Gastroesophageal sphincter (tissue), 4 donors: ENCODE measurements at regions not wholly inside any gene's neighbourhood (a gene's known extent, or its start where the extent isn't known, plus 50 kb on each side); places are given as distances from the start of the nearest gene placed in this dataset.

Experiments used
- ATAC-seq: fragments of 150-250 bp; one replicate; pipeline ENCODE4 v1.9.1; 2016; ENCODE audit warnings: mild to moderate bottlenecking, moderate library complexity
- H3K27ac ChIP-seq, 4 donors: fragments of 200-600 bp; sonication (generic) in 3 of 4; 1 replicate in 3 of 4; 2 replicates in 1 of 4; pipeline ENCODE4 v1.5.1; 2016 to 2019
- H3K27me3 ChIP-seq: fragments of 200-600 bp; sonication (generic); one replicate; pipeline ENCODE4 v1.5.1; 2019
- H3K36me3 ChIP-seq, 2 donors: fragments of 200-600 bp; sonication (generic); one replicate each; pipeline ENCODE4 v1.5.1; 2019; ENCODE audit warnings: control low read depth in 1 of 2
- H3K4me1 ChIP-seq, 3 donors: fragments of 200-600 bp; sonication (generic); 1 replicate in 2 of 3; 2 replicates in 1 of 3; pipeline ENCODE4 v1.5.1; 2016 to 2019; ENCODE audit warnings: control low read depth in 2 of 3
- H3K4me3 ChIP-seq, 2 donors: fragments of 200-600 bp; sonication (generic); one replicate each; pipeline ENCODE4 v1.5.1; 2019; ENCODE audit warnings: mild to moderate bottlenecking in 1 of 2, moderate library complexity in 1 of 2
- H3K9me3 ChIP-seq, 3 donors: fragments of 200-600 bp; sonication (generic); one replicate each; pipeline ENCODE4 v1.5.1; 2017 to 2019; ENCODE audit warnings: control low read depth in 2 of 3
- CTCF ChIP-seq, 4 experiments: fragments of 200-600 bp in 2 of 4; fragments of 450-650 bp in 2 of 4; sonication (generic) in 1 of 4; IDR thresholded peaks; one replicate each; pipeline ENCODE4 v1.5.1; 2017 to 2019; ENCODE audit warnings: antibody characterized with exemption in 4 of 4, mild to moderate bottlenecking in 2 of 4, moderate library complexity in 2 of 4
- EP300 ChIP-seq: sonication (generic); formaldehyde crosslinking; IDR thresholded peaks from one replicate; pipeline ENCODE4 v1.6.1; 2017; ENCODE audit warnings: antibody characterized with exemption, mild to moderate bottlenecking
- POLR2A ChIP-seq, 2 donors: fragments of 450-650 bp; IDR thresholded peaks; one replicate each; pipeline ENCODE4 v1.6.1; 2017; ENCODE audit warnings: antibody characterized with exemption in 2 of 2, mild to moderate bottlenecking in 2 of 2, moderate library complexity in 1 of 2
- POLR2AphosphoS5 ChIP-seq: sonication (generic); formaldehyde crosslinking; IDR thresholded peaks from one replicate; pipeline ENCODE4 v1.6.1; 2017; ENCODE audit warnings: antibody characterized with exemption
- WGBS, 2 donors: methylation state at CpG; one replicate each; pipeline ENCODE4 v1.1.5; 2018; ENCODE audit warnings: low coverage in 1 of 2; 5-methylcytosine and 5-hydroxymethylcytosine counted together

DNA sequence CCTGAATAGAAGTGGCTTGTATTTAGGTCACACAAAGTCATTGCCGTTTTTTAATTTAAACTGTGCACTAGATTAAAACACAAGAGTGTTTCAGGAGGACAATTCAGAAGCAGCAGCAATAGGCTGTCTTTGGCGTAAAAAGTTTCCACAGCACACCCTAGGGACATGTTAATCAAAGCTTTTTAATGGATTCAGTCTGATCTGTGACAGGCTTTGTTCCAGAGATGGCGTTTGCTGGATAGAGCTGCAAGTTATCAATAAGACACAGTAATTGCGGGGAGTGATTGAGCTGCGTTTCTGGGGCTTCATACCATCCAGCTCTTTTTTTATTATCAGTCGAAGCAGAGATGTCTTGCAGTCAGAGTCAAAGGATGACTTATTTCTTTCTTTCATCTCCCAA is 300.3 kb downstream of the ZNF608 start:
- no peak for ATAC-seq
- WGBS, 2 donors, result 53 to 64% methylated on average over 6 of the region's 6 CpGs

DNA sequence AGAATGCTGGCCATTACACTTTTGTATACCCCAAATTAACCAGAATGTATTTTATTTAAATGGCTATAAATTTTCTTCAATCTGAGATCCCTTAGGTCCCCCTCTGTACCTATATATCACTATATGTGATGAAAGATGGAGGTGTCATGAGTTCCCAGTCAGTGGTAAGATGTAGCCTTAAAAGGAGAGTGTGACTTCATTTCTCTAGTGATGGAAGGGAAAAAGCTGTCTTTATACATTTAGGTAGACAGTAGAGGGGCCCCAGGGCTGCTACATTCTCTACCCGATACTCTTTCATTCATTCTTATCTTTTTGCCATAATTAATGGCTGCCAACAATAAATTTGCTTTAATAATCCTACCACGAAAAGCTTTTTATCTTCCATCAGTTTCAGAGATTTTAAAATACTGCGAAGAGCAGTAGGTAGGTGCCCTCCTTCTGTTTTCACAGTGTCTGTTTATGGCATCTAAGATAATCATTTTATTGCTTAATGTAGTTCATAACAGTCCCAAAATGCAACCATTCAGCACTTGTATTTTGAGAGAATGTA is 301.3 kb downstream of the ZNF608 start:
- 94% methylated on average over 3 of the region's 3 CpGs for WGBS, 2 donors
- no peak for ATAC-seq
- H3K9me3 ChIP-seq, result no peaks in the 10 kb centered on the region
- H3K27me3 ChIP-seq, result no peaks in the 10 kb centered on the region
- no peak overlapping the region for H3K4me3 ChIP-seq
- no peaks in the 10 kb centered on the region for H3K4me1 ChIP-seq
- TF ChIP-seq CTCF (IDR thresholded peaks at IDR 0.05) (no peak), EP300 (no peak), POLR2A (IDR thresholded peaks at IDR 0.05) (no peak), POLR2AphosphoS5 (no peak)
- no peak overlapping the region for H3K27ac ChIP-seq
- no peaks in the 10 kb centered on the region for H3K36me3 ChIP-seq

More for the DNA sequence above, 300.3 kb downstream of the ZNF608 start:
- Histone ChIP-seq H3K4me3 (no peak overlapping the region), H3K27ac (no peak overlapping the region), H3K27me3 (no peaks in the 10 kb centered on the region), H3K9me3 (no peaks in the 10 kb centered on the region), H3K4me1 (no peaks in the 10 kb centered on the region), H3K36me3 (no peaks in the 10 kb centered on the region)
- TF ChIP-seq POLR2AphosphoS5 (no peak), CTCF (IDR thresholded peaks at IDR 0.05) (no peak), EP300 (no peak), POLR2A (IDR thresholded peaks at IDR 0.05) (no peak)

DNA sequence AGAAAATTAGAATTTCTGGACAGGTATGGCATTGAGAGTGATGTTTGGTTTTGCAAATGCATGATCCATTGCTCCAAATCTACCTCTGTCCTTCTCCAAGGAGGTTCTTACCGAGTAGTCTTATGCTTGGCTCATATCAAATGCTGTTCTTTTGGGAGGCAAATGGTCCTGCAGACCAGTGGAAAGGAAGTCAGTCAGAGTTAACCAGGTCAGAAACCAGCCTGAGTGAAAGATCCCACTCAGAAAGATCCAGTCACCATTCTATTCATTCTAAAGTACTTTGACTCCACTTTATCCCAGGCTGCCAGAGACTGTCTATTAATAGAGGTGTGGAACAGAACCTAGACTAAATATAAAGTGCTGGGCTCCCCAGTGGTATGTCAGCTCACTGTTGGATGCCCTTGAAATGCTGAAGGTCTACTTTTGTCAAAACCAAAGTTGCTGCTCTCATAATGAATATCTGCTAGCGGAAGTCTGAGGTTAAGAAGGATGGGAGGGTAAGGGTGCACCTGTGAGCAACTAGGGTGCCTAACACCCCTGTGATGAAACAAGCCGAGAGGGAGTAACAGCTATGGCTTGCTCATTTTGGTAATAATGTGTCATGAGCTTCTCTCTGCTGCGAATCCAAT is 302.2 kb downstream of the ZNF608 start:
- no peak for TF ChIP-seq CTCF (IDR thresholded peaks at IDR 0.05)
- no peak for TF ChIP-seq EP300
- no peak for TF ChIP-seq POLR2AphosphoS5
- no peak for TF ChIP-seq POLR2A (IDR thresholded peaks at IDR 0.05)
- 92 to 95% methylated on average over 3 to 4 of the region's 4 CpGs for WGBS, 2 donors
- H3K4me3 ChIP-seq, result no peak overlapping the region
- H3K27ac ChIP-seq, result no peak overlapping the region
- ATAC-seq, result no peak
- no peaks in the 10 kb centered on the region for H3K27me3 ChIP-seq
- no peaks in the 10 kb centered on the region for H3K9me3 ChIP-seq
- H3K4me1 ChIP-seq, result no peaks in the 10 kb centered on the region
- no peaks in the 10 kb centered on the region for H3K36me3 ChIP-seq

DNA sequence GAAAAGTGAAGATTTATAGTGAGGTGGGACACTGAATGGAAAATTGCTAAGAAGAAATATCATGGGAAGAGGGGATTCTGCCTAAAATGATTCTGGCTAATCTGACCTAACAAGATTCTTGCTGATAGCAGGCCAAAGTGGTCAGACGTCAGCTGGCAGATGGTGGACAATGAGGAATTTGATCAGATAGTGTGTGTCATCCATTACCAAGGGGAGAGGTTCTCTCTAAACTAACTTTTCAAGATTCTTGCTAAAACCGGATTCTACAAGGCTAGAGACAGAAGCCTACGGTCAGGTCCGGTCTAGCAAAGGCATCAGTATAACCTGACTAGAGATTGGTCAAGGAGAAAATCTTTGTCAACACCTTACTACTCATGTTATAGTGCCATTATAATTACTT is 306.0 kb downstream of the ZNF608 start:
- no peak for ATAC-seq

More for the DNA sequence above, 306.0 kb downstream of the ZNF608 start:
- 93 to 98% methylated on average over 4 of the region's 4 CpGs for WGBS, 2 donors
- Histone ChIP-seq H3K27me3 (no peaks in the 10 kb centered on the region), H3K36me3 (no peaks in the 10 kb centered on the region), H3K4me3 (no peak overlapping the region), H3K27ac (no peak overlapping the region), H3K4me1 (no peaks in the 10 kb centered on the region), H3K9me3 (peaks cover 0 to 2% (median 0%) of the 10 kb centered on the region in 3 donors)
- TF ChIP-seq POLR2AphosphoS5 (no peak), POLR2A (IDR thresholded peaks at IDR 0.05) (no peak), CTCF (IDR thresholded peaks at IDR 0.05) (no peak), EP300 (no peak)
